22Rv1 (cell line): ENCODE measurements at regions not wholly inside any gene's neighbourhood (a gene's known extent, or its start where the extent isn't known, plus 50 kb on each side); places are given as distances from the start of the nearest gene placed in this dataset.

Experiments
- H3K27ac ChIP-seq: fragments of 450-650 bp; 2 replicates; pipeline ENCODE4 v1.5.1; 2017
- ZFX ChIP-seq: fragments of 450-650 bp; IDR thresholded peaks from 2 replicates; pipeline ENCODE4 v1.6.1; 2017; ENCODE audit warnings: antibody characterized with exemption, borderline replicate concordance
- TF ChIP-seq, protein P1 (sequence below): fragments of 450-650 bp; IDR thresholded peaks from 2 replicates; pipeline ENCODE4 v1.5.1; 2017; ENCODE audit warnings: mild to moderate bottlenecking

DNA sequence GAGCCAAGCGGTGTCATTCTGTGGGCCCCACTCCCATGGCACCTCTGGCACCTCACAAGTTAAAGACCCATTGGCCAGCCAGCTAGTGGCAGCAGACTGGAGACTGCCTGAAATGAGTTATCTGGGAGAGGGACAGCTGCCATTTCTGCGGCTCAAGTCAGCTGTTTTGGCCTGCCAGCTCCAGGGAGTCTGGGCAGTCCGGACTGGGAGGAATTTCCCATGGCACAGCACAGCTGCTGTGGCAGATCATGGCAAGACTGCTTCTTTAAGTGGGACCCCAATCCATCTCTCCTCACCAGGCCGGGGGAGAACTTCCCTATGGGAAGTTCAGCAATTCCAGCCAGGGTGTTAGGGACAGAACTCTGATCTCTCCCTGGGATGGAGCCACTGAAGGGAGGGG, 2187.6 kb upstream of the CELF4 start:
- TF ChIP-seq, protein P1, sequence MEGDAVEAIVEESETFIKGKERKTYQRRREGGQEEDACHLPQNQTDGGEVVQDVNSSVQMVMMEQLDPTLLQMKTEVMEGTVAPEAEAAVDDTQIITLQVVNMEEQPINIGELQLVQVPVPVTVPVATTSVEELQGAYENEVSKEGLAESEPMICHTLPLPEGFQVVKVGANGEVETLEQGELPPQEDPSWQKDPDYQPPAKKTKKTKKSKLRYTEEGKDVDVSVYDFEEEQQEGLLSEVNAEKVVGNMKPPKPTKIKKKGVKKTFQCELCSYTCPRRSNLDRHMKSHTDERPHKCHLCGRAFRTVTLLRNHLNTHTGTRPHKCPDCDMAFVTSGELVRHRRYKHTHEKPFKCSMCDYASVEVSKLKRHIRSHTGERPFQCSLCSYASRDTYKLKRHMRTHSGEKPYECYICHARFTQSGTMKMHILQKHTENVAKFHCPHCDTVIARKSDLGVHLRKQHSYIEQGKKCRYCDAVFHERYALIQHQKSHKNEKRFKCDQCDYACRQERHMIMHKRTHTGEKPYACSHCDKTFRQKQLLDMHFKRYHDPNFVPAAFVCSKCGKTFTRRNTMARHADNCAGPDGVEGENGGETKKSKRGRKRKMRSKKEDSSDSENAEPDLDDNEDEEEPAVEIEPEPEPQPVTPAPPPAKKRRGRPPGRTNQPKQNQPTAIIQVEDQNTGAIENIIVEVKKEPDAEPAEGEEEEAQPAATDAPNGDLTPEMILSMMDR = no peak
- no peak for TF ChIP-seq ZFX

DNA sequence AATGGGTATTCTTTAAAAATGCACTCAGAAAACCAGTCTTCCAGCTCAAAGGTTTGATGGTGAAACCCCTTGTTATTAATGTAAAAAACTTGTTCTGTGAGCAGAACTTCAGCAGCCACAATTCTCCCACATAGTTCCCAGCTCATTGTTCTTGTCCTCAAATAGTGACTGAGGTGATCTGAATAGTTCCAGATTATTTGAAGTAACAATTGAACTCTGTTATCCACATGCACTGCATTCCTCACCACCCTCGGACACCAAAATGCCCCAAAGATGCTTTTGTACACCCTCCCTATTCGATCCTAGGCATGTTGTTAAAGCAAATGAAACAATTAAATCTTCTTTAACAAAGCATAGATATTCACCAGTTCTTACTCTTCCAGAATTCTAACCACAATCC, 2186.8 kb upstream of the CELF4 start:
- TF ChIP-seq, protein P1 = no peak
- no peak overlapping the region for H3K27ac ChIP-seq

More for the DNA sequence above, 2187.6 kb upstream of the CELF4 start:
- H3K27ac ChIP-seq = no peak overlapping the region

GRCh38 chr18:39751921-39752320, 2186.3 kb upstream of the CELF4 start:
- TF ChIP-seq ZFX = no peak
- TF ChIP-seq, protein P1 = no peak
- H3K27ac ChIP-seq = no peak overlapping the region

- no peak for TF ChIP-seq ZFX
- TF ChIP-seq, protein P1 = no peak
- no peak overlapping the region for H3K27ac ChIP-seq
These were observed 2185.6 kb upstream of the CELF4 start for GRCh38 chr18:39751161-39751560.

DNA sequence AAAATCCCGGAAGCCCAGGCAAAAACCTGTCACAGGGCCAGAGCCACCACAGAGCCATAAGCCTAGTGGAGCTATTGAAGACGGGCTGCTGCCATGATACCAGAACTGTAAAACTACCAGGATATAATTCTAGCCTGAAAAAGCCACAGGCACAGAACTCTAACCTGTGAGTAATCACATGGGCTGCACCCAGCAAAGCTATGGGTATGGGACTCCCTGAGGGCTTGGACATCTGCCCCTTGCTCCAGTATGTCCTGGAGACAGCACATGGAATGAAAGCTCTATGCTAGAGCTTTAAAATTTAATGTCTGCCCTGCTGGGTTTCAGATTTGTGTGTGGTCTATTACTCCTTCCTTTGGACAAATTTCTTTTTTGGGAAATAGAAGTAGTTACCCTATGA, 2183.6 kb upstream of the CELF4 start:
- TF ChIP-seq, protein P1 = no peak
- no peak for TF ChIP-seq ZFX
- peak overlapping the region; percentile 14; the same call in 1 of the 2 replicates for H3K27ac ChIP-seq

- TF ChIP-seq, protein P1 = no peak
- no peak for TF ChIP-seq ZFX
These were observed 2183.1 kb upstream of the CELF4 start for GRCh38 chr18:39748727-39749126.

DNA sequence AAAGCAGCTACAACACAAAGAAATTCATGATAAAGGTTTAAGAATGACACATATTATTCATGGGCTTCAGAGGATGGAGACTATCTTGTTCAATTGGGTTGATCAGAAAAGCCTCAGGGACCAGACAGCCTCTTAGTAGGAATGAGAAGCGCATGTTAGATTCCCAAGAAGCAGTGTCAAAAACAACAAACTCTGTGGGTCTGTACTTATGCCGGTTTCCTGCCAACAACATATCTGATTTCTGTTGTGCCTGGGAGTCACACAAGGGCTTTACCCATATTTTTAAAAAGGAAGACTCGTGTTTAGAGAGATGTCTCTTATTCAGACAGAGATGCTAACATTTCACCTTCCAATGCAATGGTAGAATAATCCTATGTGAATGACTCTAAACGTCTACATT, 2180.6 kb upstream of the CELF4 start:
- no peak for TF ChIP-seq ZFX
- TF ChIP-seq, protein P1 = no peak

More at GRCh38 chr18:39748727-39749126, 2183.1 kb upstream of the CELF4 start:
- H3K27ac ChIP-seq = peak overlapping the region; percentile 14; the same call in 1 of the 2 replicates

More for the DNA sequence above, 2180.6 kb upstream of the CELF4 start:
- no peak overlapping the region for H3K27ac ChIP-seq
